ENCODE measurements at regions not wholly inside any gene's neighbourhood (a gene's known extent, or its start where the extent isn't known, plus 50 kb on each side); places are given as distances from the start of the nearest gene placed in this dataset.
A peak's percentile ranks its signal among the peaks of the same experiment; 100 is the strongest.

GRCh38 chr17:77527836-77528505, 387.2 kb downstream of the SEC14L1 start:
- Histone ChIP-seq H3K4me3 (ENCODE audit: control insufficient read depth in 1 of 7, extremely low read depth in 1 of 7, insufficient read depth in 4 of 7, low read depth in 2 of 7, low read length in 6 of 7) (peak overlapping the region in 5 of 7 experiments; percentile 31 to 67 (median 60)), H3K9me3 (ENCODE audit: control extremely low read depth in 1 of 5, control insufficient read depth in 4 of 5, insufficient read depth in 2 of 5, low read depth in 1 of 5, low read length in 4 of 5) (no peaks in the 10 kb centered on the region), H3K36me3 (ENCODE audit: control insufficient read depth in 4 of 4, insufficient read depth in 4 of 4, low read length in 3 of 4) (no peaks in the 10 kb centered on the region), H3K4me1 (ENCODE audit: control extremely low read depth in 1 of 4, control insufficient read depth in 4 of 4, insufficient read depth in 4 of 4, low read length in 3 of 4) (peaks cover 0 to 13% (median 10%) of the 10 kb centered on the region in 4 experiments), H3K27me3 (replicated peaks in 2 of 5; ENCODE audit: control insufficient read depth in 4 of 5, insufficient read depth in 5 of 5, low read length in 4 of 5) (peaks cover 0 to 32% (median 15%) of the 10 kb centered on the region in 5 experiments), H3K27ac (ENCODE audit: insufficient read depth in 1 of 2, low read depth in 1 of 2, low read length in 2 of 2, poor library complexity in 1 of 2, severe bottlenecking in 2 of 2) (no peak overlapping the region)
- POLR2A ChIA-PET = no interaction called here
- DNase-seq = peak in 1 of 3 donors; percentile 30
- CTCF ChIA-PET = interaction anchor here (0.9 kb wide), 1 partner anchor 13 kb away, joined by 6 read pairs; no protein-coding TSS in a partner anchor
- 77% methylated on average over 13 of the region's 23 CpGs for WGBS (ENCODE audit: insufficient coverage)

GRCh38 chr17:77528516-77529327, 388.0 kb downstream of the SEC14L1 start:
- ChIA-PET POLR2A (no interaction called here), CTCF (interaction anchor here (0.9 to 1.1 kb wide), 2 partner anchors 12 to 14 kb away, joined by 5 to 6 read pairs; no protein-coding TSS in a partner anchor)
- Histone ChIP-seq H3K36me3 (ENCODE audit: control insufficient read depth in 4 of 4, insufficient read depth in 4 of 4, low read length in 3 of 4) (no peaks in the 10 kb centered on the region), H3K27me3 (replicated peaks in 2 of 5; ENCODE audit: control insufficient read depth in 4 of 5, insufficient read depth in 5 of 5, low read length in 4 of 5) (peaks cover 0 to 32% (median 15%) of the 10 kb centered on the region in 5 experiments), H3K9me3 (ENCODE audit: control extremely low read depth in 1 of 5, control insufficient read depth in 4 of 5, insufficient read depth in 2 of 5, low read depth in 1 of 5, low read length in 4 of 5) (peaks cover 0 to under 1% (median 0%) of the 10 kb centered on the region in 5 experiments), H3K4me1 (ENCODE audit: control extremely low read depth in 1 of 4, control insufficient read depth in 4 of 4, insufficient read depth in 4 of 4, low read length in 3 of 4) (peaks cover 0 to 13% (median 10%) of the 10 kb centered on the region in 4 experiments), H3K27ac (ENCODE audit: insufficient read depth in 1 of 2, low read depth in 1 of 2, low read length in 2 of 2, poor library complexity in 1 of 2, severe bottlenecking in 2 of 2) (no peak overlapping the region), H3K4me3 (ENCODE audit: control insufficient read depth in 1 of 7, extremely low read depth in 1 of 7, insufficient read depth in 4 of 7, low read depth in 2 of 7, low read length in 6 of 7) (peak overlapping the region in 6 of 7 experiments; percentile 19 to 67 (median 47))
- 4% methylated on average over 55 of the region's 66 CpGs for WGBS (ENCODE audit: insufficient coverage)
- DNase-seq = peak; percentile 34 to 60 (median 50)

GRCh38 chr17:77529328-77529650, 388.5 kb downstream of the SEC14L1 start:
- peaks cover 0 to 6% (median 0%) of the 10 kb centered on the region in 5 experiments for H3K9me3 ChIP-seq (ENCODE audit: control extremely low read depth in 1 of 5, control insufficient read depth in 4 of 5, insufficient read depth in 2 of 5, low read depth in 1 of 5, low read length in 4 of 5)
- no peak overlapping the region for H3K27ac ChIP-seq (ENCODE audit: insufficient read depth in 1 of 2, low read depth in 1 of 2, low read length in 2 of 2, poor library complexity in 1 of 2, severe bottlenecking in 2 of 2)
- peaks cover 0 to 13% (median 10%) of the 10 kb centered on the region in 4 experiments for H3K4me1 ChIP-seq (ENCODE audit: control extremely low read depth in 1 of 4, control insufficient read depth in 4 of 4, insufficient read depth in 4 of 4, low read length in 3 of 4)
- CTCF ChIA-PET = interaction anchor here (1.1 kb wide), 1 partner anchor 14 kb away, joined by 5 read pairs; no protein-coding TSS in a partner anchor
- no peaks in the 10 kb centered on the region for H3K36me3 ChIP-seq (ENCODE audit: control insufficient read depth in 4 of 4, insufficient read depth in 4 of 4, low read length in 3 of 4)
- peak overlapping the region in 2 of 7 experiments; percentile 15 to 61 for H3K4me3 ChIP-seq (ENCODE audit: control insufficient read depth in 1 of 7, extremely low read depth in 1 of 7, insufficient read depth in 4 of 7, low read depth in 2 of 7, low read length in 6 of 7)
- H3K27me3 ChIP-seq (replicated peaks in 2 of 5; ENCODE audit: control insufficient read depth in 4 of 5, insufficient read depth in 5 of 5, low read length in 4 of 5) = peaks cover 0 to 32% (median 15%) of the 10 kb centered on the region in 5 experiments
- DNase-seq = no peak
- WGBS (ENCODE audit: insufficient coverage) = 41% methylated on average over 7 of the region's 7 CpGs
- POLR2A ChIA-PET = no interaction called here

GRCh38 chr17:77530591-77530990, 389.8 kb downstream of the SEC14L1 start:
- CTCF ChIA-PET = interaction anchor here (0.6 to 1.0 kb wide), 2 partner anchors 12 to 286 kb away, joined by 3 read pairs; no protein-coding TSS in a partner anchor
- no peak overlapping the region for H3K4me3 ChIP-seq (ENCODE audit: control insufficient read depth in 1 of 7, extremely low read depth in 1 of 7, insufficient read depth in 4 of 7, low read depth in 2 of 7, low read length in 6 of 7)
- POLR2A ChIA-PET = no interaction called here

GRCh38 chr17:77531002-77531401, 390.2 kb downstream of the SEC14L1 start:
- POLR2A ChIA-PET = no interaction called here
- H3K9me3 ChIP-seq (ENCODE audit: control extremely low read depth in 1 of 5, control insufficient read depth in 4 of 5, insufficient read depth in 2 of 5, low read depth in 1 of 5, low read length in 4 of 5) = peaks cover 0 to 10% (median 0%) of the 10 kb centered on the region in 5 experiments
- CTCF ChIA-PET = interaction anchor here (1.0 kb wide), 1 partner anchor 11 kb away, joined by 3 read pairs; no protein-coding TSS in a partner anchor
- peaks cover 0 to 32% (median 15%) of the 10 kb centered on the region in 5 experiments for H3K27me3 ChIP-seq (replicated peaks in 2 of 5; ENCODE audit: control insufficient read depth in 4 of 5, insufficient read depth in 5 of 5, low read length in 4 of 5)
- H3K27ac ChIP-seq (ENCODE audit: insufficient read depth in 1 of 2, low read depth in 1 of 2, low read length in 2 of 2, poor library complexity in 1 of 2, severe bottlenecking in 2 of 2) = no peak overlapping the region
- DNase-seq = no peak
- WGBS (ENCODE audit: insufficient coverage) = 94% methylated on average over 3 of the region's 6 CpGs
- peaks cover 0 to 21% (median 13%) of the 10 kb centered on the region in 4 experiments for H3K4me1 ChIP-seq (ENCODE audit: control extremely low read depth in 1 of 4, control insufficient read depth in 4 of 4, insufficient read depth in 4 of 4, low read length in 3 of 4)
- no peak overlapping the region for H3K4me3 ChIP-seq (ENCODE audit: control insufficient read depth in 1 of 7, extremely low read depth in 1 of 7, insufficient read depth in 4 of 7, low read depth in 2 of 7, low read length in 6 of 7)
- H3K36me3 ChIP-seq (ENCODE audit: control insufficient read depth in 4 of 4, insufficient read depth in 4 of 4, low read length in 3 of 4) = no peaks in the 10 kb centered on the region

More at GRCh38 chr17:77530591-77530990, 389.8 kb downstream of the SEC14L1 start:
- no peak for DNase-seq
- no peaks in the 10 kb centered on the region for H3K36me3 ChIP-seq (ENCODE audit: control insufficient read depth in 4 of 4, insufficient read depth in 4 of 4, low read length in 3 of 4)
- peaks cover 0 to 10% (median 0%) of the 10 kb centered on the region in 5 experiments for H3K9me3 ChIP-seq (ENCODE audit: control extremely low read depth in 1 of 5, control insufficient read depth in 4 of 5, insufficient read depth in 2 of 5, low read depth in 1 of 5, low read length in 4 of 5)
- no peak overlapping the region for H3K27ac ChIP-seq (ENCODE audit: insufficient read depth in 1 of 2, low read depth in 1 of 2, low read length in 2 of 2, poor library complexity in 1 of 2, severe bottlenecking in 2 of 2)
- WGBS (ENCODE audit: insufficient coverage) = over 99% methylated on average over 11 of the region's 12 CpGs
- H3K27me3 ChIP-seq (replicated peaks in 2 of 5; ENCODE audit: control insufficient read depth in 4 of 5, insufficient read depth in 5 of 5, low read length in 4 of 5) = peaks cover 0 to 32% (median 15%) of the 10 kb centered on the region in 5 experiments
- peaks cover 0 to 18% (median 11%) of the 10 kb centered on the region in 4 experiments for H3K4me1 ChIP-seq (ENCODE audit: control extremely low read depth in 1 of 4, control insufficient read depth in 4 of 4, insufficient read depth in 4 of 4, low read length in 3 of 4)

- no peak overlapping the region for H3K27ac ChIP-seq (ENCODE audit: insufficient read depth in 1 of 2, low read depth in 1 of 2, low read length in 2 of 2, poor library complexity in 1 of 2, severe bottlenecking in 2 of 2)
- no peak overlapping the region for H3K4me3 ChIP-seq (ENCODE audit: control insufficient read depth in 1 of 7, extremely low read depth in 1 of 7, insufficient read depth in 4 of 7, low read depth in 2 of 7, low read length in 6 of 7)
- peaks cover 0 to 10% (median 0%) of the 10 kb centered on the region in 5 experiments for H3K9me3 ChIP-seq (ENCODE audit: control extremely low read depth in 1 of 5, control insufficient read depth in 4 of 5, insufficient read depth in 2 of 5, low read depth in 1 of 5, low read length in 4 of 5)
- ChIA-PET CTCF (interaction anchor here (1.0 kb wide), 1 partner anchor 10 kb away, joined by 3 read pairs; no protein-coding TSS in a partner anchor), POLR2A (no interaction called here)
- H3K36me3 ChIP-seq (ENCODE audit: control insufficient read depth in 4 of 4, insufficient read depth in 4 of 4, low read length in 3 of 4) = no peaks in the 10 kb centered on the region
- H3K4me1 ChIP-seq (ENCODE audit: control extremely low read depth in 1 of 4, control insufficient read depth in 4 of 4, insufficient read depth in 4 of 4, low read length in 3 of 4) = peaks cover 0 to 21% (median 13%) of the 10 kb centered on the region in 4 experiments
- peaks cover 0 to 30% (median 13%) of the 10 kb centered on the region in 5 experiments for H3K27me3 ChIP-seq (replicated peaks in 2 of 5; ENCODE audit: control insufficient read depth in 4 of 5, insufficient read depth in 5 of 5, low read length in 4 of 5)
- 100% methylated on average over 6 of the region's 6 CpGs for WGBS (ENCODE audit: insufficient coverage)
- no peak for DNase-seq
Observed at GRCh38 chr17:77531641-77532040, 390.9 kb downstream of the SEC14L1 start.
